IPS DF 4.7 (cell line): ENCODE measurements at regions not wholly inside any gene's neighbourhood (a gene's known extent, or its start where the extent isn't known, plus 50 kb on each side); places are given as distances from the start of the nearest gene placed in this dataset.
"Not testable (repeated sequence)": the region's sequence is repeated elsewhere in the genome, so short reads cannot be mapped to it uniquely, and the experiment has no call there.

Source experiments
- DNase-seq: peaks from one replicate; pipeline ENCODE4 v3.0.0-alpha.2; 2013; ENCODE audit warnings: low spot score; ENCODE audit errors: extremely low read depth

GRCh38 chr9:25948182-25948581 lies 269.9 kb upstream of the TUSC1 start:
- DNase-seq = no peak

GRCh38 chr9:25939126-25939525 lies 260.9 kb upstream of the TUSC1 start:
- DNase-seq = no peak

GRCh38 chr9:25936031-25936430 lies 257.8 kb upstream of the TUSC1 start:
- no peak for DNase-seq

GRCh38 chr9:25935188-25935587 lies 256.9 kb upstream of the TUSC1 start:
- no peak for DNase-seq

- DNase-seq = no peak
These were observed 240.5 kb upstream of the TUSC1 start for GRCh38 chr9:25918761-25919160.

GRCh38 chr9:25917731-25918362 lies 239.6 kb upstream of the TUSC1 start:
- DNase-seq = no peak

- no peak for DNase-seq
These were observed 235.6 kb upstream of the TUSC1 start for GRCh38 chr9:25913806-25914205.

GRCh38 chr9:25904701-25905100 lies 226.5 kb upstream of the TUSC1 start:
- no peak for DNase-seq

GRCh38 chr9:25891527-25891926 lies 213.3 kb upstream of the TUSC1 start:
- no peak for DNase-seq

- no peak for DNase-seq
These were observed 211.4 kb upstream of the TUSC1 start for GRCh38 chr9:25889661-25890060.

- no peak for DNase-seq
These were observed 198.0 kb upstream of the TUSC1 start for GRCh38 chr9:25876248-25876647.

- DNase-seq = no peak
These were observed 186.3 kb upstream of the TUSC1 start for GRCh38 chr9:25864509-25864908.

- no peak for DNase-seq
These were observed 183.2 kb upstream of the TUSC1 start for GRCh38 chr9:25861421-25861820.

- no peak for DNase-seq
These were observed 178.9 kb upstream of the TUSC1 start for GRCh38 chr9:25857147-25857546.

- DNase-seq = no peak
These were observed 172.6 kb upstream of the TUSC1 start for GRCh38 chr9:25850803-25851202.

- no peak for DNase-seq
These were observed 167.6 kb upstream of the TUSC1 start for GRCh38 chr9:25845867-25846266.

GRCh38 chr9:25830381-25830780 lies 152.1 kb upstream of the TUSC1 start:
- no peak for DNase-seq

- DNase-seq = no peak
These were observed 149.4 kb upstream of the TUSC1 start for GRCh38 chr9:25827626-25828025.

- no peak for DNase-seq
These were observed 138.2 kb upstream of the TUSC1 start for GRCh38 chr9:25816439-25816838.

GRCh38 chr9:25814023-25814422 lies 135.8 kb upstream of the TUSC1 start:
- DNase-seq = no peak

- DNase-seq = no peak
These were observed 135.2 kb upstream of the TUSC1 start for GRCh38 chr9:25813478-25813877.

GRCh38 chr9:25808554-25808953 lies 130.3 kb upstream of the TUSC1 start:
- DNase-seq = no peak

GRCh38 chr9:25804856-25805255 lies 126.6 kb upstream of the TUSC1 start:
- DNase-seq = no peak

- not testable (repeated sequence) for DNase-seq
These were observed 123.7 kb upstream of the TUSC1 start for GRCh38 chr9:25801989-25802388.
